ENCODE measurements at regions not wholly inside any gene's neighbourhood (a gene's known extent, or its start where the extent isn't known, plus 50 kb on each side); places are given as distances from the start of the nearest gene placed in this dataset.

GRCh38 chr2:64786343-64787018 is 132.8 kb upstream of the SERTAD2 start:
- TF ChIP-seq CTCF (IDR thresholded peaks at IDR 0.05; ENCODE audit: low read depth, low read length, missing input control): no peak
- no peak for TF ChIP-seq RAD21 (IDR thresholded peaks at IDR 0.05)
- no peak for TF ChIP-seq REST (IDR thresholded peaks at IDR 0.05)
- no peak for TF ChIP-seq MAX (IDR thresholded peaks at IDR 0.05)
- no peak for TF ChIP-seq ZBTB33 (IDR thresholded peaks at IDR 0.05)
- no peak for TF ChIP-seq TAF1 (conservative IDR thresholded peaks at IDR 0.05)
- no peak for TF ChIP-seq YY1 (IDR thresholded peaks at IDR 0.05)
- TF ChIP-seq GABPA (IDR thresholded peaks at IDR 0.05 in 1 of 2, conservative IDR thresholded peaks at IDR 0.05 in 1 of 2): no peak
- TF ChIP-seq FOXA1 (IDR thresholded peaks at IDR 0.05): no peak
- TF ChIP-seq RXRA (IDR thresholded peaks at IDR 0.05): no peak
- TF ChIP-seq JUND (IDR thresholded peaks at IDR 0.05): no peak
- TF ChIP-seq SP1 (IDR thresholded peaks at IDR 0.05): no peak

All from liver (tissue), 3 donors.